H1 (cell line): ENCODE measurements at regions not wholly inside any gene's neighbourhood (a gene's known extent, or its start where the extent isn't known, plus 50 kb on each side); places are given as distances from the start of the nearest gene placed in this dataset.

ENCODE experiments used
- CTCF ChIA-PET: fragments of 300-600 bp; sonication (Branson Sonifier 250); formaldehyde crosslinking; loops from one replicate; lab custom pipeline; 2021; ENCODE audit not compliant: partially characterized antibody; lab: Charles Lee
- POLR2A ChIA-PET: fragments of 300-600 bp; sonication (Branson Sonifier 250); formaldehyde crosslinking; loops from one replicate; lab custom pipeline; 2021; ENCODE audit warnings: inconsistent platforms; ENCODE audit not compliant: partially characterized antibody; lab: Charles Lee
- DNase-seq, 2 experiments: peaks; one replicate each; pipeline versions ENCODE4 v3.0.0 to v3.0.0-alpha.2; 2010 to 2022; ENCODE audit warnings: low spot score in 2 of 2, low read depth in 1 of 2, mixed read lengths in 1 of 2
- FAIRE-seq: peaks from 2 replicates; lab custom pipeline; 2011; peaks lifted over from hg19 to GRCh38; lab: Jason Lieb, UNC
- H2AFZ ChIP-seq: 2 replicates; pipeline ENCODE4 v1.8.1; 2012; ENCODE audit warnings: low read length, inconsistent platforms
- H2AK5ac ChIP-seq: 2 replicates; pipeline ENCODE4 v1.6.1; 2013; ENCODE audit warnings: low read depth, low read length
- H2BK120ac ChIP-seq: replicated peaks from 2 replicates; pipeline ENCODE3; 2013; ENCODE audit warnings: low read depth, low read length, inconsistent platforms
- H2BK12ac ChIP-seq: 2 replicates; pipeline ENCODE4 v1.6.1; 2013; ENCODE audit warnings: low read depth, low read length
- H2BK15ac ChIP-seq: 2 replicates; pipeline ENCODE4 v1.6.1; 2013; ENCODE audit warnings: low read length
- H2BK20ac ChIP-seq: 2 replicates; pipeline ENCODE4 v1.6.1; 2013; ENCODE audit warnings: low read length
- H2BK5ac ChIP-seq: 2 replicates; pipeline ENCODE4 v1.6.1; 2013; ENCODE audit warnings: low read depth, low read length
- H3K14ac ChIP-seq: 2 replicates; pipeline ENCODE4 v1.6.1; 2013; ENCODE audit warnings: inconsistent platforms; ENCODE audit not compliant: insufficient read length
- H3K18ac ChIP-seq: 2 replicates; pipeline ENCODE4 v1.6.1; 2013; ENCODE audit warnings: low read length; ENCODE audit errors: extremely low read depth
- H3K23ac ChIP-seq: 2 replicates; pipeline ENCODE4 v1.6.1; 2013; ENCODE audit warnings: inconsistent platforms; ENCODE audit not compliant: insufficient read length
- H3K23me2 ChIP-seq: 2 replicates; pipeline ENCODE4 v1.6.1; 2013; ENCODE audit warnings: low read depth, low read length
- H3K27ac ChIP-seq: 2 replicates; pipeline ENCODE4 v1.6.1; 2011; ENCODE audit warnings: low read depth, low read length, inconsistent platforms
- H3K27me3 ChIP-seq, 4 experiments: replicated peaks in 1 of 4; 1 replicate in 1 of 4; 2 replicates in 3 of 4; pipeline versions ENCODE4 v1.6.1 to v1.8.1; 2011 to 2013; ENCODE audit warnings: low read length in 3 of 4, mild to moderate bottlenecking in 3 of 4, inconsistent platforms in 2 of 4, mixed read lengths in 2 of 4, moderate library complexity in 1 of 4; ENCODE audit not compliant: control insufficient read depth in 3 of 4, insufficient read depth in 3 of 4; ENCODE audit errors: extremely low read depth in 1 of 4
- H3K36me3 ChIP-seq, 4 experiments: 2 replicates each; pipeline versions ENCODE4 v1.6.1 to v1.8.1; 2011 to 2013; ENCODE audit warnings: mild to moderate bottlenecking in 4 of 4, low read length in 3 of 4, moderate library complexity in 2 of 4, control low read depth in 1 of 4, inconsistent platforms in 1 of 4; ENCODE audit not compliant: insufficient read depth in 4 of 4, control insufficient read depth in 2 of 4
- H3K4ac ChIP-seq: replicated peaks from 2 replicates; pipeline ENCODE3; 2013; ENCODE audit warnings: low read length, low read depth, mixed read lengths, inconsistent platforms; ENCODE audit not compliant: insufficient read length
- H3K4me1 ChIP-seq, 4 experiments: replicated peaks in 1 of 4; 1 replicate in 1 of 4; 2 replicates in 3 of 4; pipeline versions ENCODE4 v1.6.1 to v1.8.1; 2011 to 2013; ENCODE audit warnings: low read length in 3 of 4, inconsistent platforms in 2 of 4, mixed read lengths in 1 of 4; ENCODE audit not compliant: insufficient read depth in 4 of 4, control insufficient read depth in 3 of 4
- H3K4me2 ChIP-seq, 2 experiments: 2 replicates each; pipeline versions ENCODE4 v1.6.1 to v1.8.1; 2011 to 2013; ENCODE audit warnings: low read depth in 2 of 2, low read length in 2 of 2, control low read depth in 1 of 2, inconsistent platforms in 1 of 2, mild to moderate bottlenecking in 1 of 2; ENCODE audit not compliant: insufficient read depth in 1 of 2
- H3K4me3 ChIP-seq, 4 experiments: fragments of 200-600, 300-600 bp in 1 of 4; sonication (generic), shearing (Covaris generic), sonication (Bioruptor Twin) in 1 of 4; 2 replicates each; pipeline versions ENCODE4 v1.5.1 to v1.8.1; 2011 to 2016; ENCODE audit warnings: low read length in 4 of 4, low read depth in 3 of 4, control low read depth in 2 of 4, inconsistent platforms in 2 of 4, mild to moderate bottlenecking in 2 of 4, mixed read lengths in 1 of 4, moderate library complexity in 1 of 4; ENCODE audit not compliant: insufficient read depth in 2 of 4; ENCODE audit errors: extremely low read depth in 1 of 4
- H3K56ac ChIP-seq: replicated peaks from 2 replicates; pipeline ENCODE3; 2013; ENCODE audit warnings: low read depth, mild to moderate bottlenecking, mixed read lengths, low read length, inconsistent platforms; ENCODE audit not compliant: insufficient read length
- H3K79me1 ChIP-seq: 2 replicates; pipeline ENCODE4 v1.6.1; 2013; ENCODE audit warnings: low read depth, low read length, control low read depth
- H3K79me2 ChIP-seq, 2 experiments: 2 replicates each; pipeline versions ENCODE4 v1.6.1 to v1.8.1; 2012 to 2013; ENCODE audit warnings: low read length in 2 of 2, mild to moderate bottlenecking in 2 of 2, inconsistent platforms in 1 of 2; ENCODE audit not compliant: insufficient read depth in 2 of 2, control insufficient read depth in 1 of 2
- H3K9ac ChIP-seq, 4 experiments: replicated peaks in 1 of 4; 1 replicate in 1 of 4; 2 replicates in 3 of 4; pipeline versions ENCODE4 v1.6.1 to v1.8.1; 2011 to 2013; ENCODE audit warnings: low read depth in 3 of 4, low read length in 3 of 4, control low read depth in 2 of 4, mild to moderate bottlenecking in 2 of 4, moderate library complexity in 2 of 4, inconsistent platforms in 1 of 4; ENCODE audit errors: extremely low read depth in 1 of 4
- H3K9me3 ChIP-seq, 2 experiments: 2 replicates each; pipeline versions ENCODE4 v1.6.1 to v1.8.1; 2012 to 2013; ENCODE audit warnings: mild to moderate bottlenecking in 2 of 2, moderate library complexity in 2 of 2, control low read depth in 1 of 2, inconsistent platforms in 1 of 2, low read depth in 1 of 2, low read length in 1 of 2, mixed read lengths in 1 of 2; ENCODE audit not compliant: insufficient read depth in 2 of 2
- H4K20me1 ChIP-seq, 2 experiments: replicated peaks in 1 of 2; 2 replicates each; pipeline versions ENCODE3 to v1.8.1; 2011 to 2013; ENCODE audit warnings: inconsistent platforms in 2 of 2, low read length in 2 of 2, mild to moderate bottlenecking in 1 of 2; ENCODE audit not compliant: insufficient read depth in 2 of 2, control insufficient read depth in 1 of 2
- H4K5ac ChIP-seq: 2 replicates; pipeline ENCODE4 v1.6.1; 2013; ENCODE audit warnings: low read length, low read depth, mixed read lengths, inconsistent platforms; ENCODE audit not compliant: insufficient read length
- H4K8ac ChIP-seq: 2 replicates; pipeline ENCODE4 v1.8.0; 2013; ENCODE audit warnings: mild to moderate bottlenecking, moderate library complexity, low read length, inconsistent platforms; ENCODE audit not compliant: insufficient read depth; ENCODE audit errors: extremely low read depth
- H4K91ac ChIP-seq: replicated peaks from 2 replicates; pipeline ENCODE3; 2013; ENCODE audit warnings: low read length, mixed read lengths, inconsistent platforms; ENCODE audit not compliant: insufficient read length
- ASH2L ChIP-seq: fragments of 200-600, 300-600 bp; sonication (generic); IDR thresholded peaks from one replicate; pipeline ENCODE4 v1.7.1; 2017; ENCODE audit warnings: low read length
- BACH1 ChIP-seq: IDR thresholded peaks from 2 replicates; pipeline ENCODE4 v1.6.1; 2012; ENCODE audit warnings: low read length, improper control_type of control experiment
- CBX8 ChIP-seq: fragments of 300-800, 300-1000 bp; sonication (generic); IDR thresholded peaks from 2 replicates; pipeline ENCODE4 v1.7.1; 2016; ENCODE audit warnings: low read depth, low read length, borderline replicate concordance
- CHD2 ChIP-seq: IDR thresholded peaks from 2 replicates; pipeline ENCODE4 v1.6.1; 2012; ENCODE audit warnings: low read length, improper control_type of control experiment
- CREB1 ChIP-seq: IDR thresholded peaks from 2 replicates; pipeline ENCODE4 v1.6.1; 2012; ENCODE audit warnings: inconsistent platforms
- HDAC6 ChIP-seq: IDR thresholded peaks from one replicate; pipeline ENCODE4 v1.7.1; 2012; ENCODE audit warnings: low read depth, mild to moderate bottlenecking, inconsistent platforms, low read length, moderate library complexity
- MAFK ChIP-seq: IDR thresholded peaks from 2 replicates; pipeline ENCODE4 v1.6.1; 2012; ENCODE audit warnings: low read depth, mild to moderate bottlenecking, improper control_type of control experiment, low read length
- RNF2 ChIP-seq: fragments of 200-900, 300-1000 bp; sonication (generic); IDR thresholded peaks from 2 replicates; pipeline ENCODE4 v1.7.1; 2016; ENCODE audit warnings: borderline replicate concordance, low read depth, mild to moderate bottlenecking, antibody characterized with exemption, low read length; ENCODE audit not compliant: poor library complexity, severe bottlenecking; ENCODE audit errors: missing control alignments
- SIN3A ChIP-seq, 2 experiments: IDR thresholded peaks in 1 of 2; conservative IDR thresholded peaks in 1 of 2; 2 replicates each; pipeline ENCODE4 v1.6.1; 2011 to 2012; ENCODE audit warnings: low read length in 2 of 2, improper control_type of control experiment in 1 of 2, low read depth in 1 of 2, mild to moderate bottlenecking in 1 of 2
- SRF ChIP-seq: IDR thresholded peaks from 2 replicates; pipeline ENCODE4 v1.6.1; 2011; ENCODE audit warnings: mild to moderate bottlenecking, low read depth, low read length, moderate library complexity
- SUZ12 ChIP-seq: fragments of 200-600 bp; sonication (generic); IDR thresholded peaks from 2 replicates; pipeline ENCODE4 v1.6.1; 2012; ENCODE audit warnings: mild to moderate bottlenecking, inconsistent platforms, low read length, moderate library complexity, mixed read lengths
- TEAD4 ChIP-seq: IDR thresholded peaks from 2 replicates; pipeline ENCODE4 v1.6.1; 2012; ENCODE audit warnings: low read depth, low read length, inconsistent platforms, mixed read lengths
- YY1 ChIP-seq: IDR thresholded peaks from 2 replicates; pipeline ENCODE4 v1.6.1; 2011; ENCODE audit warnings: low read depth, mild to moderate bottlenecking, low read length
- WGBS, 2 experiments: shearing (Covaris generic) in 1 of 2; methylation state at CpG; one replicate each; pipeline versions ENCODE4 v1.1.6 to v1.1.7; 2013 to 2015; ENCODE audit warnings: low lambda C conversion rate in 2 of 2, mixed read lengths in 2 of 2, inconsistent platforms in 1 of 2, low coverage in 1 of 2, missing lambda C conversion rate in 1 of 2; ENCODE audit not compliant: insufficient replicate concordance in 2 of 2, insufficient coverage in 1 of 2, insufficient read length in 1 of 2; ENCODE audit errors: extremely low coverage in 1 of 2, missing lambda C conversion rate in 1 of 2; 5-methylcytosine and 5-hydroxymethylcytosine counted together
- TF ChIP-seq, protein P1 (sequence below): IDR thresholded peaks from 2 replicates; pipeline ENCODE4 v1.6.1; 2012; ENCODE audit warnings: inconsistent platforms
- TF ChIP-seq, protein P2 (sequence below): IDR thresholded peaks from 2 replicates; pipeline ENCODE4 v1.6.1; 2011; ENCODE audit warnings: low read length, improper control_type of control experiment

DNA sequence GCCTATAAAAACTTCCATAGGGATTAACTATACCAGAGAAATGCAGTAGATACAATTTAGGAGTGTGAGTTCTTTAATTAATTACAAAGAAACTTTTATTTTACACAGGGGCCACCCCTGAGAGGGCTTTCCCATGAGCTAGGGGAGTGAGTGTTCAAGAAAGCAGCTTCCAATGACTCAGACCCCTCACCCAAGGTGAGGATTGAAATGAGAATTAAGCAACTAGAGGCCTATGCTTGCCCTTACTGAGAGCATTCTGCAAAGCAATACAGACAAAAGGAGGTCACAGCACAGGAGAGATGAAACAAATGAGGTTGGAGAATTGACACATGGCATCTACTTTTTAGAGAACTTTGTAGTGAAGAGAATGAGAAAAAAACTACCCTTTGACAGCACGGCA, 301.8 kb downstream of the WDR11 start:
- H3K9ac ChIP-seq, result no peak overlapping the region
- no peak overlapping the region for H2BK120ac ChIP-seq
- WGBS, 2 experiments, result 61% methylated on average over 1 of the region's 1 CpG; no CpG with 5 or more reads in 1 of the 2 experiments
- H2BK5ac ChIP-seq, result no peak overlapping the region
- H3K4me1 ChIP-seq, result peaks cover 0 to 7% (median 2%) of the 10 kb centered on the region in 4 experiments; a peak in 2 of 7 replicates
- H3K18ac ChIP-seq, result no peak overlapping the region
- H3K4me3 ChIP-seq, result no peak overlapping the region
- H2AK5ac ChIP-seq, result no peak overlapping the region
- CTCF ChIA-PET, result no interaction called here
- POLR2A ChIA-PET, result no interaction called here
- no peak overlapping the region for H4K91ac ChIP-seq
- H3K79me1 ChIP-seq, result no peaks in the 10 kb centered on the region
- H4K20me1 ChIP-seq, result no peaks in the 10 kb centered on the region
- H2AFZ ChIP-seq, result no peak overlapping the region
- no peak overlapping the region for H4K8ac ChIP-seq
- no peak overlapping the region for H2BK12ac ChIP-seq
- no peaks in the 10 kb centered on the region; a peak in 1 of 8 replicates for H3K36me3 ChIP-seq
- FAIRE-seq (no peak), DNase-seq (no peak)
- H3K4me2 ChIP-seq, result no peak overlapping the region
- no peak overlapping the region for H3K56ac ChIP-seq
- H2BK15ac ChIP-seq, result no peak overlapping the region
- H4K5ac ChIP-seq, result no peak overlapping the region
- no peaks in the 10 kb centered on the region for H3K79me2 ChIP-seq
- no peak overlapping the region for H3K14ac ChIP-seq
- H3K27me3 ChIP-seq, result no peaks in the 10 kb centered on the region
- no peak overlapping the region for H3K27ac ChIP-seq
- H2BK20ac ChIP-seq, result no peak overlapping the region
- H3K9me3 ChIP-seq, result no peaks in the 10 kb centered on the region
- no peaks in the 10 kb centered on the region for H3K23me2 ChIP-seq
- no peak overlapping the region for H3K23ac ChIP-seq
- H3K4ac ChIP-seq, result no peak overlapping the region
- TF ChIP-seq, protein P1, sequence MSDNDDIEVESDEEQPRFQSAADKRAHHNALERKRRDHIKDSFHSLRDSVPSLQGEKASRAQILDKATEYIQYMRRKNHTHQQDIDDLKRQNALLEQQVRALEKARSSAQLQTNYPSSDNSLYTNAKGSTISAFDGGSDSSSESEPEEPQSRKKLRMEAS, result no peak
- no peak for TF ChIP-seq CHD2
- TF ChIP-seq HDAC6, result no peak
- no peak for TF ChIP-seq SIN3A (conservative IDR thresholded peaks at IDR 0.05 in 1 of 2, IDR thresholded peaks at IDR 0.05 in 1 of 2; ENCODE audit: low read depth in 1 of 2, low read length in 2 of 2)
- TF ChIP-seq CREB1, result no peak
- no peak for TF ChIP-seq SRF
- TF ChIP-seq ASH2L, result no peak
- TF ChIP-seq TEAD4, result no peak
- TF ChIP-seq BACH1, result no peak
- no peak for TF ChIP-seq RNF2
- no peak for TF ChIP-seq SUZ12
- TF ChIP-seq, protein P2, sequence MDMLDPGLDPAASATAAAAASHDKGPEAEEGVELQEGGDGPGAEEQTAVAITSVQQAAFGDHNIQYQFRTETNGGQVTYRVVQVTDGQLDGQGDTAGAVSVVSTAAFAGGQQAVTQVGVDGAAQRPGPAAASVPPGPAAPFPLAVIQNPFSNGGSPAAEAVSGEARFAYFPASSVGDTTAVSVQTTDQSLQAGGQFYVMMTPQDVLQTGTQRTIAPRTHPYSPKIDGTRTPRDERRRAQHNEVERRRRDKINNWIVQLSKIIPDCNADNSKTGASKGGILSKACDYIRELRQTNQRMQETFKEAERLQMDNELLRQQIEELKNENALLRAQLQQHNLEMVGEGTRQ, result no peak
- TF ChIP-seq CBX8, result no peak
- no peak for TF ChIP-seq YY1
- TF ChIP-seq MAFK, result no peak
